GM10266 (cell line): ENCODE measurements at regions not wholly inside any gene's neighbourhood (a gene's known extent, or its start where the extent isn't known, plus 50 kb on each side); places are given as distances from the start of the nearest gene placed in this dataset.

Experiments used
- DNase-seq: peaks from one replicate; pipeline ENCODE4 v3.0.0; 2012; ENCODE audit errors: extremely low spot score
- TF ChIP-seq, protein P1 (sequence below): IDR thresholded peaks from 2 replicates; pipeline ENCODE4 v1.5.1; 2012; ENCODE audit warnings: mild to moderate bottlenecking, low read depth; ENCODE audit not compliant: control insufficient read depth, insufficient read depth; ENCODE audit errors: missing control alignments

GRCh38 chr10:44024356-44025116, 360.4 kb downstream of the CXCL12 start:
- TF ChIP-seq, protein P1, sequence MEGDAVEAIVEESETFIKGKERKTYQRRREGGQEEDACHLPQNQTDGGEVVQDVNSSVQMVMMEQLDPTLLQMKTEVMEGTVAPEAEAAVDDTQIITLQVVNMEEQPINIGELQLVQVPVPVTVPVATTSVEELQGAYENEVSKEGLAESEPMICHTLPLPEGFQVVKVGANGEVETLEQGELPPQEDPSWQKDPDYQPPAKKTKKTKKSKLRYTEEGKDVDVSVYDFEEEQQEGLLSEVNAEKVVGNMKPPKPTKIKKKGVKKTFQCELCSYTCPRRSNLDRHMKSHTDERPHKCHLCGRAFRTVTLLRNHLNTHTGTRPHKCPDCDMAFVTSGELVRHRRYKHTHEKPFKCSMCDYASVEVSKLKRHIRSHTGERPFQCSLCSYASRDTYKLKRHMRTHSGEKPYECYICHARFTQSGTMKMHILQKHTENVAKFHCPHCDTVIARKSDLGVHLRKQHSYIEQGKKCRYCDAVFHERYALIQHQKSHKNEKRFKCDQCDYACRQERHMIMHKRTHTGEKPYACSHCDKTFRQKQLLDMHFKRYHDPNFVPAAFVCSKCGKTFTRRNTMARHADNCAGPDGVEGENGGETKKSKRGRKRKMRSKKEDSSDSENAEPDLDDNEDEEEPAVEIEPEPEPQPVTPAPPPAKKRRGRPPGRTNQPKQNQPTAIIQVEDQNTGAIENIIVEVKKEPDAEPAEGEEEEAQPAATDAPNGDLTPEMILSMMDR: no peak
- DNase-seq: no peak

DNA sequence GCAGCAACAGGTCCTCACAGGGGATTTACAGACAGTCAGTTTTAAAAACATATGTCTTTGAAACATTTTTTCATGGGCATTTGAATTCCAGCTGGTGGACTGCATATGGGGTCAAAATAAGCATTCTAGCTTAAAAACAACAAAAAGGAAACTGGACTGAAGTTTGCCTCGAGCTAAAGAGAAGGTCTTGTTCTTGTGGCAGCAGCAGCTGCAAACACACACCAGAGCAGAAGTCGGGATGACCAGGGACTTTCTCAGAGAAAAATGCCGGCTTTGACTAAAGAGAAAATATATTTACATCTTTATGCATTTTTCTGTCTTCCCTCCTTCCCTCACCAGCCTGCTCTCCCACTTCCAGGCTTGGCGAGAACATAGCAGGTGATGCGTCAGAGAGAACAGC, 361.4 kb downstream of the CXCL12 start:
- no peak for DNase-seq
- TF ChIP-seq, protein P1: no peak

- no peak for DNase-seq
- TF ChIP-seq, protein P1: no peak
Measured at GRCh38 chr10:44022203-44022602, 362.7 kb downstream of the CXCL12 start.

GRCh38 chr10:44020322-44021111, 364.4 kb downstream of the CXCL12 start:
- DNase-seq: no peak
- TF ChIP-seq, protein P1: no peak

DNA sequence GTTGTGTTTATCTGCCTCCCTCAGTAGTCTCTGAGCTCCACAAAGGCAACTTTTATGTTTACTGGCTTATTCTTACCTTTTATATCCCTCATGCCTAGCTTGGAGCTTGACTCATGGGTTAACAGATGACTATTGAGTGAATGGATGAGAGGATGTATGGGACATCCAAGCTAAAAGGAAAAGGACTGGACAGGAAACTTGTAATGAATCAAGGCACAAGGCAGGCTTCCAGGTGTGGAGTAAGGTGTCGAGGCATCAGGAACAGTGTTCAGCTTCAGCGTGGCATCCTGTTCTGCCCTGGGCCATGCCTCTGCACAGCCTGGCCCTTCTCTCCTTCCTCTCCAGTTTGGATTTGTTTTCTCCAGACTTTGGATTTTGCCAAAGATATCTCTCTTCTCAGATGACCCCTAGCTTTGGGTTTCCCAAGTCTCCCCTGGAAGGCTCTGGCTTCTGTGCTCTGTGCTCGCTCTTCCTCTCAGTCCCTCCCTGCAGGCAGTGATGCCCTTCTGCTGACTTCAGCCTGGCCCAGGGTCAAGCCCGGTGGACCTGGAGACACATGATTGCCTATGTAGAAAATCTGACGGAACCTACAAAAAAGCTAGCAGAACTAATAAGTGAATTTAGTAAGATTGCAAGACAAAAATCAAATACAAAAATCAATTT, 367.3 kb downstream of the CXCL12 start:
- no peak for DNase-seq
- TF ChIP-seq, protein P1: no peak

GRCh38 chr10:44016589-44017482, 368.1 kb downstream of the CXCL12 start:
- DNase-seq: no peak
- TF ChIP-seq, protein P1: no peak
